ENCODE measurements at regions not wholly inside any gene's neighbourhood (a gene's known extent, or its start where the extent isn't known, plus 50 kb on each side); places are given as distances from the start of the nearest gene placed in this dataset.

GRCh38 chr1:4005431-4005830, 105.4 kb upstream of the C1orf174 start:
- 75% methylated on average over 6 of the region's 6 CpGs for WGBS
- DNase-seq (ENCODE audit: low spot score) = no peak
- H3K4me3 ChIP-seq (ENCODE audit: low read depth in 1 of 3, low read length in 3 of 3) = no peak overlapping the region
- no peaks in the 10 kb centered on the region for H3K27me3 ChIP-seq (ENCODE audit: control insufficient read depth in 4 of 4, insufficient read depth in 4 of 4, low read length in 3 of 4)
- no peak overlapping the region for H3K9ac ChIP-seq (ENCODE audit: low read depth in 1 of 2, low read length in 2 of 2)
- no peaks in the 10 kb centered on the region for H3K4me1 ChIP-seq (ENCODE audit: control insufficient read depth in 4 of 4, insufficient read depth in 4 of 4, low read length in 3 of 4)
- H3K36me3 ChIP-seq (ENCODE audit: control insufficient read depth in 4 of 4, insufficient read depth in 3 of 4, low read depth in 1 of 4, low read length in 3 of 4) = no peaks in the 10 kb centered on the region
- peaks cover 0 to 6% (median 3%) of the 10 kb centered on the region in 4 donors for H3K9me3 ChIP-seq (ENCODE audit: control insufficient read depth in 4 of 4, low read length in 3 of 4)
- H3K27ac ChIP-seq (ENCODE audit: low read depth in 1 of 2, low read length in 2 of 2) = no peak overlapping the region
- no peak for TF ChIP-seq CTCF (IDR thresholded peaks at IDR 0.05; ENCODE audit: low read depth, low read length, missing input control)
- TF ChIP-seq ATF3 (IDR thresholded peaks at IDR 0.05) = no peak
- TF ChIP-seq YY1 (IDR thresholded peaks at IDR 0.05) = no peak

- no peak for TF ChIP-seq FOXA1 (IDR thresholded peaks at IDR 0.05)
- TF ChIP-seq GABPA (IDR thresholded peaks at IDR 0.05 in 1 of 2, conservative IDR thresholded peaks at IDR 0.05 in 1 of 2) = no peak
- TF ChIP-seq SP1 (IDR thresholded peaks at IDR 0.05) = no peak
- no peak for TF ChIP-seq EGR1 (IDR thresholded peaks at IDR 0.05; ENCODE audit: low read depth in 2 of 2)
- TF ChIP-seq, protein P1, sequence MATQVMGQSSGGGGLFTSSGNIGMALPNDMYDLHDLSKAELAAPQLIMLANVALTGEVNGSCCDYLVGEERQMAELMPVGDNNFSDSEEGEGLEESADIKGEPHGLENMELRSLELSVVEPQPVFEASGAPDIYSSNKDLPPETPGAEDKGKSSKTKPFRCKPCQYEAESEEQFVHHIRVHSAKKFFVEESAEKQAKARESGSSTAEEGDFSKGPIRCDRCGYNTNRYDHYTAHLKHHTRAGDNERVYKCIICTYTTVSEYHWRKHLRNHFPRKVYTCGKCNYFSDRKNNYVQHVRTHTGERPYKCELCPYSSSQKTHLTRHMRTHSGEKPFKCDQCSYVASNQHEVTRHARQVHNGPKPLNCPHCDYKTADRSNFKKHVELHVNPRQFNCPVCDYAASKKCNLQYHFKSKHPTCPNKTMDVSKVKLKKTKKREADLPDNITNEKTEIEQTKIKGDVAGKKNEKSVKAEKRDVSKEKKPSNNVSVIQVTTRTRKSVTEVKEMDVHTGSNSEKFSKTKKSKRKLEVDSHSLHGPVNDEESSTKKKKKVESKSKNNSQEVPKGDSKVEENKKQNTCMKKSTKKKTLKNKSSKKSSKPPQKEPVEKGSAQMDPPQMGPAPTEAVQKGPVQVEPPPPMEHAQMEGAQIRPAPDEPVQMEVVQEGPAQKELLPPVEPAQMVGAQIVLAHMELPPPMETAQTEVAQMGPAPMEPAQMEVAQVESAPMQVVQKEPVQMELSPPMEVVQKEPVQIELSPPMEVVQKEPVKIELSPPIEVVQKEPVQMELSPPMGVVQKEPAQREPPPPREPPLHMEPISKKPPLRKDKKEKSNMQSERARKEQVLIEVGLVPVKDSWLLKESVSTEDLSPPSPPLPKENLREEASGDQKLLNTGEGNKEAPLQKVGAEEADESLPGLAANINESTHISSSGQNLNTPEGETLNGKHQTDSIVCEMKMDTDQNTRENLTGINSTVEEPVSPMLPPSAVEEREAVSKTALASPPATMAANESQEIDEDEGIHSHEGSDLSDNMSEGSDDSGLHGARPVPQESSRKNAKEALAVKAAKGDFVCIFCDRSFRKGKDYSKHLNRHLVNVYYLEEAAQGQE (IDR thresholded peaks at IDR 0.05) = no peak
- TF ChIP-seq, protein P2, sequence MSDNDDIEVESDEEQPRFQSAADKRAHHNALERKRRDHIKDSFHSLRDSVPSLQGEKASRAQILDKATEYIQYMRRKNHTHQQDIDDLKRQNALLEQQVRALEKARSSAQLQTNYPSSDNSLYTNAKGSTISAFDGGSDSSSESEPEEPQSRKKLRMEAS (IDR thresholded peaks at IDR 0.05) = no peak
- TF ChIP-seq NR2F2 (IDR thresholded peaks at IDR 0.05) = no peak
- no peak for TF ChIP-seq CTCF (IDR thresholded peaks at IDR 0.05; ENCODE audit: low read depth, low read length, missing input control)
- TF ChIP-seq HNF4G (IDR thresholded peaks at IDR 0.05) = no peak
- no peak for TF ChIP-seq FOXA2 (IDR thresholded peaks at IDR 0.05)
- no peak for TF ChIP-seq YY1 (IDR thresholded peaks at IDR 0.05)
- TF ChIP-seq ATF3 (IDR thresholded peaks at IDR 0.05) = no peak
- TF ChIP-seq, protein P3, sequence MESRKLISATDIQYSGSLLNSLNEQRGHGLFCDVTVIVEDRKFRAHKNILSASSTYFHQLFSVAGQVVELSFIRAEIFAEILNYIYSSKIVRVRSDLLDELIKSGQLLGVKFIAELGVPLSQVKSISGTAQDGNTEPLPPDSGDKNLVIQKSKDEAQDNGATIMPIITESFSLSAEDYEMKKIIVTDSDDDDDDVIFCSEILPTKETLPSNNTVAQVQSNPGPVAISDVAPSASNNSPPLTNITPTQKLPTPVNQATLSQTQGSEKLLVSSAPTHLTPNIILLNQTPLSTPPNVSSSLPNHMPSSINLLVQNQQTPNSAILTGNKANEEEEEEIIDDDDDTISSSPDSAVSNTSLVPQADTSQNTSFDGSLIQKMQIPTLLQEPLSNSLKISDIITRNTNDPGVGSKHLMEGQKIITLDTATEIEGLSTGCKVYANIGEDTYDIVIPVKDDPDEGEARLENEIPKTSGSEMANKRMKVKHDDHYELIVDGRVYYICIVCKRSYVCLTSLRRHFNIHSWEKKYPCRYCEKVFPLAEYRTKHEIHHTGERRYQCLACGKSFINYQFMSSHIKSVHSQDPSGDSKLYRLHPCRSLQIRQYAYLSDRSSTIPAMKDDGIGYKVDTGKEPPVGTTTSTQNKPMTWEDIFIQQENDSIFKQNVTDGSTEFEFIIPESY (IDR thresholded peaks at IDR 0.05) = no peak
- no peak for TF ChIP-seq TAF1 (conservative IDR thresholded peaks at IDR 0.05)
- TF ChIP-seq RAD21 (IDR thresholded peaks at IDR 0.05) = no peak
- TF ChIP-seq JUND (IDR thresholded peaks at IDR 0.05) = no peak
- no peak for TF ChIP-seq RXRA (IDR thresholded peaks at IDR 0.05)
- no peak for TF ChIP-seq HNF4A (conservative IDR thresholded peaks at IDR 0.05)
- Histone ChIP-seq H3K4me3 (ENCODE audit: low read depth in 1 of 3, low read length in 3 of 3) (no peak overlapping the region), H3K27me3 (ENCODE audit: control insufficient read depth in 4 of 4, insufficient read depth in 4 of 4, low read length in 3 of 4) (no peaks in the 10 kb centered on the region), H3K9ac (ENCODE audit: low read depth in 1 of 2, low read length in 2 of 2) (no peak overlapping the region), H3K36me3 (ENCODE audit: control insufficient read depth in 4 of 4, insufficient read depth in 3 of 4, low read depth in 1 of 4, low read length in 3 of 4) (no peaks in the 10 kb centered on the region), H3K4me1 (ENCODE audit: control insufficient read depth in 4 of 4, insufficient read depth in 4 of 4, low read length in 3 of 4) (no peaks in the 10 kb centered on the region), H3K27ac (ENCODE audit: low read depth in 1 of 2, low read length in 2 of 2) (no peak overlapping the region), H3K9me3 (ENCODE audit: control insufficient read depth in 4 of 4, low read length in 3 of 4) (peaks cover 0 to 6% (median 3%) of the 10 kb centered on the region in 4 donors)
- 73% methylated on average over 7 of the region's 7 CpGs for WGBS
- DNase-seq (ENCODE audit: low spot score) = no peak
These were observed 106.8 kb upstream of the C1orf174 start for GRCh38 chr1:4006676-4007374.
